HG03280 (cell line): ENCODE measurements at regions not wholly inside any gene's neighbourhood (a gene's known extent, or its start where the extent isn't known, plus 50 kb on each side); places are given as distances from the start of the nearest gene placed in this dataset.
"Not testable (repeated sequence)": the region's sequence is repeated elsewhere in the genome, so short reads cannot be mapped to it uniquely, and the experiment has no call there.

Source experiments
- ATAC-seq: cut with Tn5 transposase; IDR thresholded peaks from one replicate; pipeline ENCODE4 v1.9.1; 2021; ENCODE audit warnings: mild to moderate bottlenecking, moderate library complexity; ENCODE audit not compliant: unreplicated experiment

DNA sequence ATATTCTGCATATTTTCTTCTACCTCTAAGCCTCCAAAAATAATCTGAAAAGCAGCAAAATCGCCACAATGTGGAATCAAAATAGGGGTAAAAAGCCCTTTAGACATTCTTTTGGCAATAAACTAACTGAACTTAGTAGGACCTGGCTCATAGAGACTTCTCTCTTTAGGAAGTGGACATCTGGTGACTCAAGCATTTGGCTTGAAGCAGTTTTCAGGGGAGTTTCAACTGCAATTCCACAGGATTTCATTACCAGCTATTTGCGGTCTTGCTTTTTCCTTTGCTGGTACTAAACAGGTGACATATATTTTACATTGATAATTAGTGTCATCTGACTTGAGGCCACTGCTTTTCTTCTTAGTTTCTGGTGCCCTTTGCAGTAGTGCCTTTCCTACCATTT is 173.2 kb upstream of the FBN2 start:
- ATAC-seq, result no peak

DNA sequence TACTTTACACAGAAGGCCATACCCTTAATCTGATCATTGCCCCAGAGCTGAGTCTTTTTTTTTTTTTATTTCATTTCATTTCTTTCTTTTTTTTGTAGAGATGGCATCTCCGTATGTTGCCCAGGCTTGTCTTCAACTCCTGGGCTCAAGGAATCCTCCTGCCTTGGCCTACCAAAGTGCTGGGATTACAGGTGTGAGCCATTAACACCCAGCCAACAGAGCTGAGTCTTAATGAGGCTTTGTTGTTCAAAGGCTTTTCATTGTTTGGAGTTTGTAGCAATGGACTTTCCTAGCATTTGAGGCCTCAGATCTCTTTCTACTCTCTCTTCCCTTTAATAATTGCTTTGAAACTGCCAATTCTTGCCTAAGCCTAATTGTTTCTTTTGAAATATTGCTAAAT is 176.5 kb upstream of the FBN2 start:
- no peak for ATAC-seq

DNA sequence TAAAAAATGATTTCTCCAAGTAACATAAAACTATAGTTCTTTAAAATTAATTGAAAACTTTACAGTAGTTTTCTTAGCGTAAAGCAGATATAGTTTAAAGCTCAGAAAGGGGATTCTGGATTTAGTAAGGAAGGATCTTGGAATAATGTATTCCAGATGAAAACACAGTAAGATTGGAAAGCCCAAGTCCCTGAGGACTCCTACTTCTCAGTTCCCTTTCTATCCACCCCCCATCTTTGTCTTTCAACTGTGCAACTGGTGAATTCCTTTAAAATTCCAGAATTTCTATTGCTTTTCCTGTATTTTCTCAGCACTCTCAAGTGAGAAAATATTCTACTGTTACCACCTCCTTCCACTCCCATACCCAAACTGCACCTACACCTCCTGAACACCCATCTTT is 184.5 kb upstream of the FBN2 start:
- no peak for ATAC-seq

DNA sequence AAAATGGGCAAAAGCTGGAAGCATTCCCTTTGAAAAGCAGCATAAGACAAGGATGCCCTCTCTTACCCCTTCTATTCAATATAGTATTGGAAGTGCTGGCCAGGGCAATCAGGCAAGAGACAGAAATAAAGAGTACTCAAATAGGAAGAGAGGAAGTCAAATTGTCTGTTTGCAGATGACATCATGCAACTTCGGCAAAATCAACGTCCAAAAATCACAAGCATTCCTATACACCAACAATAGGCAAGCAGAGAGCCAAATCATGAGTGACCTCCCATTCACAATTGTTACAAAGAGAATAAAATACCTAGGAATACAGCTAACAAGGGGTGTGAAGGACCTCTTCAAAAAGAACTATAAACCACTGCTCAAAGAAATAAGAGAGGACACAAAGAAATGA is 192.0 kb upstream of the FBN2 start:
- not testable (repeated sequence) for ATAC-seq

DNA sequence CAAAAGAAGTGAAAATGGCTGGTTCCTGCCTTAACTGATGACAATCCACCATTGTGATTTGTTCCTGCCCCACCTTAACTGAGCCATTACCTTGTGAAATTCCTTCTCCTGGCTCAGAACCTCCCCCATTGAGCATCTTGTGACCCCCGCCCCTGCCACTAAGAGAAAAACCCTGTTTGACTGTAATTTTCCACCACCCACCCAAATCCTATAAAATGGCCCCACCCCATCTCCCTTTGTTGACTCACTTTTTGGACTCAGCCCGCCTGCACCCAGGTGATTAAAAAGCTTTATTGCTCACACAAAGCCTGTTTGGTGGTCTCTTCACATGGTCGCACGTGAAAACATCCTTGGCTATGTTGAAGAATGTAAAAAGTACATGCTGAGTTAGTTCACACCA is 197.6 kb upstream of the FBN2 start:
- ATAC-seq, result not testable (repeated sequence)

DNA sequence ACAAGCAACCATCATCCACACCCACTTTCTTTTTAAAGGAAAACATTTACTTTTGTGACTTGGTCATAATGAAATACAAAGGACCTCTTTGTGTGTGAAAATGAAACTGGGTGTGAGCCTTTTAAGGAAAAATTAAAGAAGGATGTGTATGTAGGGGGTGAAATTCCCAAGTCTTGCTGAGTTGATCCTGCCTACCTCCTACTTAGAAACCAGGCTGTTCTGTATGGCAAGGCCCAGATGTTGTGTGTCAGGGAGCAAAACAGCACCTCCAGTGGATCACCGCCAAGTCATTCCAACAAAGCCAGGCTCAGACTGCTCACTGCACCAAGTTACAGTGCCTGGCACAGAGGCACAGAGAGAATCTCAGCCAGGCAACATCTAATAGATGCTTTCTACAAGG is 198.5 kb upstream of the FBN2 start:
- no peak for ATAC-seq

DNA sequence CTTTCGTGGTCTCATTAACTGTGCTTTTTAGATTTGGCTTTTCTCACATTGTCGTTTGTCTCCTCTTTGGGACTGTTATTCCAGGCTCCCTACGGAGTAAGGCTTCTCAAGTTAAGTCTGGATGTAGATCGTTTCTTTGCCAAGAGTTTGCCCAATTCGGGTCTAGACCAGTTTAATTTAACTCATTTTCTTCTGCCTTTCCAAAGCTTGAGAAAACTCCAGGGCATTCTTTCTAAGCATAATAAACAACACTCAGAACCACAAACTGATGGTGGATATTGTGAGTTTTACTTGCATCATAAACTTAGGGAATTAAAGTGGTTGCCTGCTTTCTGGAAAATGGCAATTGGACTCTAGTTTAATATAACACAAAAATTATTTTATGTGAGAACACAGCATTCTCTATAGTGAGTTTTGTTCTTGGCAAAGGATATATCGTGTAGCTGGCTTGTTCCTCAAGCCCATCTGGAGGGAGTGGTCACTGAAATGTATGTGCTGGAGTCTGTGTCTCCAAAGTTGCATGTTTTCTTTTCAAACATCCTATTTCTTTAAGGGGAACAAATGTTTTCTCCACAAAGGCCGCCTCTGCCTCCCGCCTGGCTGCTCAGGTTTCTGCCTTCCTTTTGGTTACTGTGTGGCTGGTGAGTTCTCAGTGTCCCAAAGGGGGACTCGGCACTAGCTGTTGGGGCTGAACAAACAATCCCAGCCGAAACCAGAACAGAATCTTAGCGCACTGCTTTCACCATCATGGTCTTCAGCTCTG is 211.3 kb upstream of the FBN2 start:
- ATAC-seq, result no peak

DNA sequence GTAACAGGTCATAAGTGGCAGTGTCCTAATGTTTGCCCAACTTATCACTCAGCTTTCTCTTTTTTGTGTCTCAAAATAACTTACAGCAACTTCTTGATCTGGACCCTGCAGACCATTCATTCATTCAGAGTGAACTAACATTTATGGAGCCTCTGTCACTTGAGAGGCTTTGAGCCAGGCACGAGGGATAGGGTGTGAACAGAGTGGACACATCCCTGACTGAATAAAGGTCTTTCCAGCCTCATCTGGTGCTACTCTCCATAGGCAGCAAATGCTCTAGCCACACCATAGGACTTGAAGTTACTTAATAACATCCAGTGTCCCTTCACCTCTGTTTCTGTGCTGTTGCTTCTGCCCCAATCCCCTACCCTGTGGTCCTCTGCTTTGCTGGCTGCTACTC is 212.1 kb upstream of the FBN2 start:
- no peak for ATAC-seq

DNA sequence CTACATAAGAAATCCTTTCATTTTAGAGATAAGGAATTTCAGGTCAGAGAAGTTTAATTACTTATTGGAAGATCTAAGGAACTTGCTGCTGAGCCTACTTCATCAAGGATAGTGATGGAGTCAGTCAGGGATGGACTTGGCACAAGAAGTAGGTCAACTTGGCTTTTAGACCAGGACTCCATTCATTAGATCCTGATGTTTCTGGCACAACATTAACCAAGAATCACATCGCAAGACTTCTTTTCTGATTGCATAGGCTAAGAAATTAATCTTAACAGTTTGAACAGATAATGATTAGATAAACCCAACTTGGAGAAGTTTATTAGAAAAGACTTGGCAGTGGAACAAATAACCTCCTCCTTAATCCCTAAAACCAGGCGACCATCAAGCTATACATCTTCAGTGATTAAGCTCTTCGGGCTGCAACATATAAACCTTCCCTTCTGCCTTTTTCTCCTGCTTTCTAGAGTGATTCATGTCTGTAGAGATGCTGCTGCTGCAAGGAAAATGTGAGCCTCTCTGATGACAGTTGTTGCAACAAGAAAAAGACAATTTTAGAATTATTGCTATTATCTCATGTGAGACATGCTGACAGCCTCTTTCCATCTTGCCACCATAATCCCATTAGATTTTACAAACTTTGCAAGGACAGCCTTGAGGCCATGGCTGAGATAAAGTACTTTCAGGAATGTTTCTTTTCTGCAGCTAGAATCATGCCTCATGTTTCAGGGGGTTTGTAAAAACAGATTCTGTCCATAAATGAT is 207.9 kb upstream of the SLC27A6 start:
- ATAC-seq, result no peak

DNA sequence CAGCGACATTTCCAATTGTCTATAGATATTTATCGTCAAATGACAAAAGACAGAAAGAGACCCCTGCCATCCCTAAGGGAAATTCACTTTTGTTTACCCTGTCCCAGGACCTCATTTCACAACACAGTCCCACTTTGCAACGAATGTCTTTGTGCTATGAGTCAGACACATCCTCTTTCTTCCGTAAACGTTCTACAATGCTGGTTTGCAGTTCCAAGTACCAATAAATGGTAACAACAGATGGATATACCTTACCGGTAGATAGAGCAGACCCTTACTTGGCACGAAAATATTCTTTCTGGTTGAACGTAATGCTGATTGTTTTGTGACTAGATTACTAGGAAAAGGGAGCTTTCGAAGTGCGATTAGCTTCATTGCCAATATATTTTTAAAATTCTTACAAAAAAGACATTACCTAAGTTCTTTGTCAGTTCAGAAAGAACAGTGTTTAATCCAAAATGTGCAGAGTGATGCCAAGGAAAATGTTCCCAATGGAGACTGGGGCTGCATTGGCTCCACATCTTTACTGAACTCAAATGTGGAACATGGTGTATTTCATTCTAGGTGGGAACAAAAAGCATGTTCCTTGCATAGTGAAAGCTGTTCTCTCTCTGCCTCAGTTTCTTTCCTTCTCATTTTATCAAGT is 202.5 kb upstream of the SLC27A6 start:
- no peak for ATAC-seq

DNA sequence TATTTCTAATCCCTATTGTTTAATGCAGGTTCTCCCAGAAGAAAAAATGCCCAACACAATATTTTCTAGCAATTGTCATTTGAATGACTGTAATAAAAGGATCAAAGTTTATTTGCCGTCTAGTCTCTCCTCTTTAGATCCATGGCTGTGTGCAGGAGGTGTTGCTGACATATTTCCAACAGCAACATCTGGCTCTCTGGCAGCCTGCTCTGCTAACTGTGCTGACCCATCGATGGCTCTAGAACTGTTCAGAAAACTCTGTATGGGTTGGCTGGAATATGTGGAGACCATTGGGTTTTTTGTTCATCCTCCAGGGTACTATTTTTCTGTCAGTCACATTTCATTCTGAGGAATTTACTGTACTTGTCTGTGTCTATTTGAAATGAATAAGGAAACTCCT is 202.0 kb upstream of the SLC27A6 start:
- no peak for ATAC-seq

DNA sequence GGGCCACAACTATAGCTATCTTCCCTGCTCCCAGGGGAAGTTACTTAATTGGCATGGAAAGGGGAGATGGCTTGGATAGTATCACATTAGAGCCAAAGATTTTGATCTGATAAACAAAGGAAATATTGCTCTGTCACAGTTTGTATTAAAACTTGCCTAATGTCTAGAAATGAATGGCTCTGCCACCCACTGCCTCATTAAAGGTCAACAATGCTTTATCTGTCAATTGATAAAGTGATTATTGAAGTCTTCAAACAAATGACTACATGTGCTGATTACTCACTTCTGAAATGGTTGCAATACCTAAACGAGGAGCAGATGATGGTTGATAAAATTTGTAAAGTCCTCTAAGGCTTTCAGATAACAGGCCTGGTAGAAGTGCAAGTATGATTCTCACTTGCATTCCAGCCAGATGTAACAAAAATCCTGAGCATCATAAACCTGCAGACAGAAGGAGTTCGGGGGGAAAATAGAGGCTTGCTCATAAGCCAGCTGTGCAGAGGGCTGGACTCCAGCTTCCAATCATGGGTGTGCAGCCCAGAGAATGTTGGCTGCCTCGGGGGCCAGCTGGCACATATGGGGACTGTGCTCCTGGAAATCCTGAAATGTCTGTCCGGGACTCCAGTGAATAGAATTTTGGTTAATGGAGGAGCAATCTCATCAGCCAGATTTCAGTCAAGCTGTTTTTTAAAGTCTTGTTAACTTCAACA is 200.5 kb upstream of the SLC27A6 start:
- no peak for ATAC-seq

DNA sequence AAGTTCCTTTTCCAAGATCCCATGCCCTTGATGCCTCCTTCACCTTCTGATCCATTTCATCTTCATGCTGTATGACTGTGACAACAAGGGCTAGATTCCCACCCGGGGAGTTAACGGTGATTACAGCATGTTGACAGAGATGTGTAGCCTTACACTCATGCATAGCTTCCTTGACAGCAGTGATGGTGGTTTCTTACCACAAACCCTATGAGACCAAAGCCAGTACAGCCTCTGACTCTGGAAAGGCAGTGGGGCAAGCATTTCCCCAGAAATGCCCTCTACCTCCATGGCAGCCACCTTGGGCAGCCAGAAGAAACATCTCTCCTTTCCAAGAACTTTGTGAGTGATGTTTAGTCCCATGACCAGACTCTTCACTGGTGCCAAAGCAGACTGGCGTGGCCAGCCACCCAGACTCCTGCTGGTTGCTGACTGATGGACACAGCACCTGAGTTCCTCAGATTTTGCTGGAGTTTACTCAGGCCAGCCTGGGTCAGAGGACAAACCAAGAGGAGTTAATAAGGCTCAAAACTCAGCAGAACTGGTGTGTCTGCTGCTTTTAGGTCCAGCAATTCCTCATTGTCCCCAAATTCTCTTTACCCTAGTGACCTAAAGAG is 199.7 kb upstream of the SLC27A6 start:
- ATAC-seq, result no peak

DNA sequence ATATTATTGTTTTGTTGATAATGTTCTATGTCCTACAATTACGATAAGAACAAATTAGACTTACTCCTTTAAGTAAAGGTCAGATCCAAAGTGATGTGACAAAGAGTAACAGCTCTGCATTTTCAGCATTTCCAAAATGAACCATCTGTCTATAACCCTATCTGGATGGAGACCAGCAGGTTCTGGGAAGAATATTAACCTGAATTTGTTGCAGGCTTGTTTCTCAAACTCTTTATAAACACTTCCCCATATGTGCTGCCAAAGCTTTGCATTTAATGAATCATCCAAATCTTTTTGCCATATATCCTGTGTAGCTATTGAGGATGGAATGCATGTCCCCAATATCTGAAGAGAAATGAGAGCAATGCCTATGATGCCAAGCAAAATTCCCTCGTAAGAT is 198.9 kb upstream of the SLC27A6 start:
- no peak for ATAC-seq

DNA sequence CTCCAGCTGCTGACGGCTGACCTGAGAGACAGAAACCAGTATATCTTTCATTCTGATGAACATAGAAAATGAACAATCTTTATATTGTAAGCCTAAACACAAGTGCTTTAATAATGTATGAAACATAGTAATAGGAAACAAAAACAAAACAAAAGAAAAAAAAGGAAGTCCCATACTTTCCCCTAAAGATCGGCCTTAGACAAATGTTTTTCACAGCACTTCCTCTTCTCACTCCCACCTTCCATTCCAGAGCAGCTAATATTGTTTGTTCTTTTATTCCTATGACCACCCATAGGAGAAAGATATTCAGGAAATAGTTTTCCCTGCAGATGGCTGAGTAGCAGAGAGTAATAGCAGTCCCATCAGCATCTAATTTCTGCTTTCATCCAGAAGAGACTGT is 194.4 kb upstream of the SLC27A6 start:
- no peak for ATAC-seq

DNA sequence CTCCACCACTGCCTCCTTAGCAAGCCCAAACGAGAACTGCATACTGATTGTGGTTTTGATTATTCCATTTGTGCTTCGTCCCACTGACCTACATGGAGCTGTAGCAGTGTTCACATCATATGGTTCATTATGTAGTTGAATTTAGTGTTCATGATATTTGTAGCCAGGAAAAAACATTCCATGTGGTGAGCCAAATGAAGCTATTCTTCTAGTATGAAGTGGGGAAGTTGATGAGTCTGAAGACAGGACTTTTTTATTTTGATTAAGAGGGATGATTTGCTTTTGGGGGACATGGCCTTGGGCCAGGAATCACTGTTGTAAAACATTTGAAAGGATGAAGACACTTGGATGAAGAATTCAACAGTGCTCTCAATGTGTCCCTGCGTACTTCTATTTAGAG is 192.9 kb upstream of the SLC27A6 start:
- no peak for ATAC-seq

DNA sequence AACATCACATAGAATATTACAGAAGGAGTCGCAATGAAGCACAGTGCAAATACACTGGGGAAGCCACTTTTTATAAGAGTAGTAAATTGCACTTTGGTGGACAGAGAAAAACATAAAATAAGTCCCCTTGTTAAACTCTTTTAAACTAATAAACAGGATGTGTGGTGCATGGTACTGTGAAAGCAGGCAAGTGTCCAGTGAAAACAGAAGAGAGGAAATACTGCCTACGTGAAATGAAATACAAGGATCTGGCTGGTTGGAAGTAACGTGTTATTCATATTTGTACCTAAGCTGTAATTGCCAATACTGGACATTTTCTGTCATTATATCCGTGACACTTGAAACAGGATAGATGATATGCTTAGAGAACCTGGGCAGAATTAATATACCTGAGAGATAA is 191.9 kb upstream of the SLC27A6 start:
- ATAC-seq, result no peak

DNA sequence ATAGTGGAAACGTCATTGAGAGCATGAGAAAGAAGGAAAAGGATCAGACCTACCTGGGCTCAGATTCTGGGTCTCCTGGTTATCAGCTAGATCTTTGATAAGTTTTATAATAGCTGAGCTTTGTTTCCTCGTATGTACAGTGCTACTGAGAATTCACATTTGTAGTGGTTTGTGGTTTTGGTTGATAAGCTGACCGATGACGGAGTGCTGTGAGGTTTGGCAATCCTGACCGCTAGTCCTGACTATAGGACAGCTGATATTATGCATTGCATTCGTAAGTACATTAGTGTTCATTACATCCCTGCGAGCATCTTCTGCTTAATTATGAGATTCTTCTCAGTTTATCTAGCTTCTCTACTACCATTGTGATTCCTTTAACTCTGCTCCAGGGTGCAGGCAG is 190.7 kb upstream of the SLC27A6 start:
- ATAC-seq, result no peak

DNA sequence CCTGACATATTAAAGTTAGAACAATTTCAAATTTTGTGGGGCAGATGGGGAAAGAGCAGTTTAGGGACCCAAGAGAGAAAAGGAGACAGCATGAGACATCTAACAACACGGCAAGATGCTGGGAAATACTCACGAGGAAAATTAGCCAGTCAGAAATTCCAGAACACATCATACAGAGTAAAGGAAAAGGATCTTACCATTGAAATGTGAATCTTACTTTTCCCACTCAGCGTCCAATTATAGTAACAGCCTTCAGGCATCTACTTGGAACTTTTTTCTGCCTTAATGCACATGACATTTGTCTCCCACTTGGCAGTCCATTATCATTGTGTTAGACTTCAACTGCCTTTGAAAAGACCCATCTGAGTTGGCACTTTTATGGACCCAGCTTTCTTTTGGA is 189.7 kb upstream of the SLC27A6 start:
- ATAC-seq, result no peak

DNA sequence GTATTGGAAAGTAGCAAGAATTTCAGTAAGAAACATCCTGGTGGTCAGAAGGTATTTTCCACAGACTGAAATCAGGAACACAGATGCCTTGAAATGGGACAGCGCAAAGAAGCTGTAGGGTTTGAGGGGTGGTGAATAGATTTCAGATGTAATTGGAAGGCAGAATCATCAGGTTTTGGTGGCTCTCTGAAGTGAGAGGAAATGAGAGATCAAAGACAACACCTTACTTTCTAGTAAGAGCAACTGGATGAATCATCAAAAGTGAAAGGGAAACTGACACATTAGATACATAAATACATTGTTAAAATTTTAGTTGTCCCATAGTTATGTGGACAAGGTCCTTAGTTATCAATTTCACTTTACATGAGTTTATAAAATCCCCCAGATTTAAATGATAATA is 188.2 kb upstream of the SLC27A6 start:
- ATAC-seq, result peak; percentile 92

DNA sequence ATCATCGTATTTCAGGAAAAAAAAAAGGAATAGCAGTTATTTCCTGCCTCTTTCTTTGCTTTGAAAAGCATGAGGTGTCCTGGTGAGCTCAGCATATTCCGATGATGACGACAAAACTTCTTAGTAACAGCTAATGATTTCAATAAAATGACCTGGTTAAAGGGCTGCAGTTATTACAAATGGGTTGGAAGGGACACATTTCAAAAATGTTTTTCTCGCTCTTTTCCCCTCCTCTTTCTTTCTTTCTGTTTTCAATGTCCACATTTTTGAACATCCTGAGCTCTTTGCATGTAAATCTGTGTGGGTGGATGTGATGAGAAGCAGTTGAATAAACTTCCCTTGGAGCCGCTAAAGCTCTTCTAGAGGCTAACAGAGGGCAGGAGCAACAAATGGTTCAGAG is 186.8 kb upstream of the SLC27A6 start:
- ATAC-seq, result no peak
